Smooth muscle cell (in vitro differentiated cells): ENCODE measurements at regions not wholly inside any gene's neighbourhood (a gene's known extent, or its start where the extent isn't known, plus 50 kb on each side); places are given as distances from the start of the nearest gene placed in this dataset.
A peak's percentile ranks its signal among the peaks of the same experiment; 100 is the strongest.
"Not testable (repeated sequence)": the region's sequence is repeated elsewhere in the genome, so short reads cannot be mapped to it uniquely, and the experiment has no call there.

ENCODE experiments used
- DNase-seq: peaks from one replicate; lab custom pipeline; 2025; ENCODE audit not compliant: unreplicated experiment; lab: John Stamatoyannopoulos, UW
- H2AFZ ChIP-seq: fragments of 200-600 bp; sonication (generic); 2 replicates; pipeline ENCODE4 v1.6.0; 2016; ENCODE audit warnings: antibody characterized with exemption, low read depth, mild to moderate bottlenecking
- H3F3A ChIP-seq: fragments of 200-600 bp; sonication (generic); 2 replicates; pipeline ENCODE4 v1.6.0; 2017; ENCODE audit warnings: antibody characterized with exemption, low read depth
- H3K27ac ChIP-seq: fragments of 200-600 bp; sonication (generic); 2 replicates; pipeline ENCODE4 v1.5.1; 2016; ENCODE audit warnings: low read depth, mild to moderate bottlenecking
- H3K27me3 ChIP-seq: fragments of 200-600 bp; sonication (generic); 2 replicates; pipeline ENCODE4 v1.6.1; 2016; ENCODE audit warnings: low read depth, mild to moderate bottlenecking
- H3K36me3 ChIP-seq: fragments of 200-600 bp; sonication (generic); 2 replicates; pipeline ENCODE4 v1.5.1; 2016; ENCODE audit warnings: low read depth
- H3K4me1 ChIP-seq: fragments of 200-600 bp; sonication (generic); 2 replicates; pipeline ENCODE4 v1.5.1; 2016; ENCODE audit warnings: low read depth
- H3K4me2 ChIP-seq: fragments of 200-600 bp; sonication (generic); 2 replicates; pipeline ENCODE4 v1.6.0; 2016; ENCODE audit warnings: mild to moderate bottlenecking
- H3K4me3 ChIP-seq: fragments of 200-600 bp; sonication (generic); 2 replicates; pipeline ENCODE4 v1.5.1; 2016; ENCODE audit warnings: mild to moderate bottlenecking
- H3K79me2 ChIP-seq: fragments of 200-600 bp; sonication (generic); 2 replicates; pipeline ENCODE4 v1.6.0; 2016; ENCODE audit warnings: low read depth, mild to moderate bottlenecking
- H3K9ac ChIP-seq: fragments of 200-600 bp; sonication (generic); 2 replicates; pipeline ENCODE4 v1.6.0; 2016; ENCODE audit warnings: low read depth
- H3K9me3 ChIP-seq: fragments of 200-600 bp; sonication (generic); replicated peaks from 2 replicates; pipeline ENCODE4 v1.5.1; 2016; ENCODE audit warnings: low read depth
- H4K20me1 ChIP-seq: fragments of 200-600 bp; sonication (generic); 2 replicates; pipeline ENCODE4 v1.6.0; 2016; ENCODE audit warnings: low read depth
- WGBS: methylation state at CpG from one replicate; pipeline ENCODE4 v1.1.7; 2016; ENCODE audit warnings: low lambda C conversion rate; 5-methylcytosine and 5-hydroxymethylcytosine counted together
- TF ChIP-seq, protein P1 (sequence below): fragments of 200-600 bp; sonication (generic); IDR thresholded peaks from 2 replicates; pipeline ENCODE4 v1.5.1; 2017; ENCODE audit warnings: borderline replicate concordance, mild to moderate bottlenecking, antibody characterized with exemption; ENCODE audit not compliant: insufficient read depth, poor library complexity, severe bottlenecking

DNA sequence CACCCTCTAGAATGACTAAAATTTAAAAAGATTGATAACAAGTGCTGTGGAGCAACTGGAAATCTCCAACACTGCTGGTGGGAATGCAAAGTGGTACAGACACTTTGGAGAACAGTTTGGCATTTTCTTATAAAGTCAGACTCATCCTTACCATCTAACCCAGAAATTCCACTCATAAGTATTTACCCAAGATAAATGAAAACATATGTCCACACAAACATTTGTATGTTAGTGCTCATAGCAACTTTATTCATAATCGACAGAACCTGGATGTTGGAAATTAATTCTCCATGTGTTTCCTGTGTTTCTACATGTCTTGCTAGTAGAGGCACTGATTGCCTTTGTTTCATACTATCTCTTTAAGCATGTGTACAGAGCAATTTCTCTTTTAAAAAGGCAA, 282.4 kb downstream of the AHR start:
- no peak overlapping the region for H3K9ac ChIP-seq
- peaks cover 10% of the 10 kb centered on the region for H3K9me3 ChIP-seq
- H3K36me3 ChIP-seq: no peaks in the 10 kb centered on the region
- 90% methylated on average over 1 of the region's 1 CpG for WGBS
- H3K27ac ChIP-seq: peak overlapping the region; percentile 44
- H4K20me1 ChIP-seq: no peaks in the 10 kb centered on the region
- TF ChIP-seq, protein P1, sequence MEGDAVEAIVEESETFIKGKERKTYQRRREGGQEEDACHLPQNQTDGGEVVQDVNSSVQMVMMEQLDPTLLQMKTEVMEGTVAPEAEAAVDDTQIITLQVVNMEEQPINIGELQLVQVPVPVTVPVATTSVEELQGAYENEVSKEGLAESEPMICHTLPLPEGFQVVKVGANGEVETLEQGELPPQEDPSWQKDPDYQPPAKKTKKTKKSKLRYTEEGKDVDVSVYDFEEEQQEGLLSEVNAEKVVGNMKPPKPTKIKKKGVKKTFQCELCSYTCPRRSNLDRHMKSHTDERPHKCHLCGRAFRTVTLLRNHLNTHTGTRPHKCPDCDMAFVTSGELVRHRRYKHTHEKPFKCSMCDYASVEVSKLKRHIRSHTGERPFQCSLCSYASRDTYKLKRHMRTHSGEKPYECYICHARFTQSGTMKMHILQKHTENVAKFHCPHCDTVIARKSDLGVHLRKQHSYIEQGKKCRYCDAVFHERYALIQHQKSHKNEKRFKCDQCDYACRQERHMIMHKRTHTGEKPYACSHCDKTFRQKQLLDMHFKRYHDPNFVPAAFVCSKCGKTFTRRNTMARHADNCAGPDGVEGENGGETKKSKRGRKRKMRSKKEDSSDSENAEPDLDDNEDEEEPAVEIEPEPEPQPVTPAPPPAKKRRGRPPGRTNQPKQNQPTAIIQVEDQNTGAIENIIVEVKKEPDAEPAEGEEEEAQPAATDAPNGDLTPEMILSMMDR: no peak
- no peak overlapping the region for H3K4me2 ChIP-seq
- DNase-seq: no peak
- H3K79me2 ChIP-seq: no peaks in the 10 kb centered on the region
- H3K27me3 ChIP-seq: no peaks in the 10 kb centered on the region
- H3K4me1 ChIP-seq: no peaks in the 10 kb centered on the region
- H2AFZ ChIP-seq: peak overlapping the region; percentile 7
- no peak overlapping the region for H3K4me3 ChIP-seq
- no peaks in the 10 kb centered on the region for H3F3A ChIP-seq

DNA sequence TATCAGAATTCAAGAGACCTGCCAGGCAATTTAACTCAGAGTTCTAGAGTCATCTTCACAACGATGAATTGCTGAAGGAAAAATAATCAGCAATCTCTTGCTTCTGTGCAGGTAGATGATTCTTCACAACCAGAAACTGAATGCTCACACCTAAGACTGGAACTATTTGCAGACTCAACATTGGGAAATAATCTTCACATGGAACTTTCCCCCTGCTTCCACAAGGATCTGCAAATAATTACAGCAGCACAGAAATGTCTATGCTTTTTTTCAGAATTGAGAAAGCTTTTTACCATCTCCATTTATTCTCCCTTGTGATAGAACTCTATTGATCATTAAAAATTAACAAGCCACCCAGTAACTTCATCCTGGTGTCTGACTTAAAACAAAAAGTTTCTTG, 282.8 kb downstream of the AHR start:
- no peaks in the 10 kb centered on the region for H3K36me3 ChIP-seq
- 86% methylated on average over 1 of the region's 1 CpG for whole genome bisulfite sequencing

DNA sequence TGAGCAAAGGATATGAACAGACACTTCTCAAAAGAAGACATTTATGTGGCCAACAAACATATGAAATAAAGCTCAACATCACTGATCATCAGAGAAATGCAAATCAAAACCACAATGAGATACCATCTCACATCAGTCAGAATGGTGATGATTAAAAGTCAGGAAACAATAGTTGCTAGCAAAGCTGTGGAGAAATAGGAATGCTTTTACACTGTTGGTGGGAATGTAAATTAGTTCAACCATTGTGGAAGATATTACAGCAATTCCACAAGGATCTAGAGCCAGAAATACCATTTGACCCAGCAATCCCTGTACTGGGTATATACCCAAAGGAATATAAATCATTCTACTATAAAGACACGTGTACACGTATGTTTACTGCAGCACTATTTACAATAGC, 284.2 kb downstream of the AHR start:
- not testable (repeated sequence) for H3K4me1 ChIP-seq, H3K4me2 ChIP-seq, H3K27ac ChIP-seq, H3K4me3 ChIP-seq, H3K79me2 ChIP-seq, H3K27me3 ChIP-seq, H3K9ac ChIP-seq, DNase-seq, H2AFZ ChIP-seq, H3F3A ChIP-seq, H4K20me1 ChIP-seq, H3K36me3 ChIP-seq
- peaks cover 10% of the 10 kb centered on the region for H3K9me3 ChIP-seq
- WGBS: 98% methylated on average over 2 of the region's 2 CpGs

More for the DNA sequence above, 282.8 kb downstream of the AHR start:
- no peaks in the 10 kb centered on the region for H4K20me1 ChIP-seq
- no peak for DNase-seq
- TF ChIP-seq, protein P1: no peak
- peaks cover 10% of the 10 kb centered on the region for H3K9me3 ChIP-seq
- peak overlapping the region; percentile 7 for H2AFZ ChIP-seq
- H3K79me2 ChIP-seq: no peaks in the 10 kb centered on the region
- no peaks in the 10 kb centered on the region for H3K4me1 ChIP-seq
- H3K27ac ChIP-seq: peak overlapping the region; percentile 44
- H3F3A ChIP-seq: no peaks in the 10 kb centered on the region
- H3K4me3 ChIP-seq: no peak overlapping the region
- no peak overlapping the region for H3K4me2 ChIP-seq
- no peak overlapping the region for H3K9ac ChIP-seq
- no peaks in the 10 kb centered on the region for H3K27me3 ChIP-seq

DNA sequence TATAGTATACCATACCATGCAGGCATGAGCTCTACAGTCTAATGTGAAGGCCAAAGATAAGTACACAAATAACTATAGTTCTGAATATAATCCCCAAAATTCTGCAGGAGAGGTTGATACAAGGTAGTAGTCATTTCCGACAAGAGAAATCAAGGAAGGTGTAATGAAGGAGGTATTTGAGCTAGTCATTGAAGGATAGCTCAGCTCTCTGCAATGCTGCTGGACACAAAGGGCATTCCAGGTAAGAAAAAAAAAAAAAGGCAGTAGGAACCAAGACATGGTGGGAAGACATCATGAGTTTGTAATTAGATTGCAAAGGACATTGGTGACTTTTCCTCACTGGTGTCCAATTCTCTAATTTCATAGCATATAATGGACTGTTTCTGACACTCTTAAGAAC, 285.3 kb downstream of the AHR start:
- H3K79me2 ChIP-seq: no peaks in the 10 kb centered on the region
- H3K27ac ChIP-seq: no peak overlapping the region
- no peaks in the 10 kb centered on the region for H3F3A ChIP-seq
- no peak overlapping the region for H3K9ac ChIP-seq
- no peak for DNase-seq
- no peaks in the 10 kb centered on the region for H4K20me1 ChIP-seq
- H3K4me1 ChIP-seq: no peaks in the 10 kb centered on the region
- H3K36me3 ChIP-seq: no peaks in the 10 kb centered on the region
- H3K4me2 ChIP-seq: no peak overlapping the region
- no peak overlapping the region for H2AFZ ChIP-seq
- 78% methylated on average over 1 of the region's 1 CpG for WGBS
- H3K4me3 ChIP-seq: no peak overlapping the region
- no peaks in the 10 kb centered on the region for H3K9me3 ChIP-seq
- H3K27me3 ChIP-seq: no peaks in the 10 kb centered on the region
- TF ChIP-seq, protein P1: no peak
